GM12892 (cell line): ENCODE measurements at regions not wholly inside any gene's neighbourhood (a gene's known extent, or its start where the extent isn't known, plus 50 kb on each side); places are given as distances from the start of the nearest gene placed in this dataset.

Experiments used
- POLR2A ChIP-seq: IDR thresholded peaks from 2 replicates; pipeline ENCODE4 v1.6.1; 2011; ENCODE audit warnings: low read depth, low read length, control low read depth
- TAF1 ChIP-seq: IDR thresholded peaks from 2 replicates; pipeline ENCODE4 v1.6.1; 2011; ENCODE audit warnings: low read depth, mild to moderate bottlenecking, control low read depth, low read length, borderline replicate concordance

DNA sequence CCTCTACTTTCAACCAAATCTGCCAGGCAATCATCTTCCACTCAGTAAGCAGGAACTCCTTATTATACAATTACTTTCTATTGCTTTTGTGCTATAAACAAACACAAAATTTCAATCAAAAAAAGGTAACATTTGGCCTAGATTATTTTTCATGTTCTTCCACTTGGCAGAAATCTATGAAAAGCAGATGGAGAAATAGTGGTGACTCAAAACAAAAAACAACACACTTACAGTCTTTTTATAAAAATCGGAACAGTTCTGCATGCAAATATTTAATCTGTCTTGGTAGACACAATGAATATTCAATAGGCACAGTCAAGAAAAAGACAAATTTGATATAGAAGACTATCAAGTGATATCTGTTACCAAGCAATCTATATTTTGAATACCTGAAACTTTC is 376.8 kb downstream of the RPS29 start:
- TF ChIP-seq TAF1 = no peak
- TF ChIP-seq POLR2A = no peak
